C4-2B (cell line): ENCODE measurements at regions not wholly inside any gene's neighbourhood (a gene's known extent, or its start where the extent isn't known, plus 50 kb on each side); places are given as distances from the start of the nearest gene placed in this dataset.

Experiments used
- H3K27ac ChIP-seq: fragments of 450-650 bp; 2 replicates; pipeline ENCODE4 v1.5.1; 2017
- CTCF ChIP-seq: fragments of 450-650 bp; conservative IDR thresholded peaks from 2 replicates; pipeline ENCODE4 v1.5.1; 2017; ENCODE audit warnings: mild to moderate bottlenecking
- ZFX ChIP-seq: fragments of 450-650 bp; IDR thresholded peaks from 2 replicates; pipeline ENCODE4 v1.6.1; 2017

GRCh38 chr14:32009976-32010581 lies 67.0 kb upstream of the ARHGAP5 start:
- H3K27ac ChIP-seq, result no peak overlapping the region
- TF ChIP-seq CTCF, result no peak
- TF ChIP-seq ZFX, result no peak

DNA sequence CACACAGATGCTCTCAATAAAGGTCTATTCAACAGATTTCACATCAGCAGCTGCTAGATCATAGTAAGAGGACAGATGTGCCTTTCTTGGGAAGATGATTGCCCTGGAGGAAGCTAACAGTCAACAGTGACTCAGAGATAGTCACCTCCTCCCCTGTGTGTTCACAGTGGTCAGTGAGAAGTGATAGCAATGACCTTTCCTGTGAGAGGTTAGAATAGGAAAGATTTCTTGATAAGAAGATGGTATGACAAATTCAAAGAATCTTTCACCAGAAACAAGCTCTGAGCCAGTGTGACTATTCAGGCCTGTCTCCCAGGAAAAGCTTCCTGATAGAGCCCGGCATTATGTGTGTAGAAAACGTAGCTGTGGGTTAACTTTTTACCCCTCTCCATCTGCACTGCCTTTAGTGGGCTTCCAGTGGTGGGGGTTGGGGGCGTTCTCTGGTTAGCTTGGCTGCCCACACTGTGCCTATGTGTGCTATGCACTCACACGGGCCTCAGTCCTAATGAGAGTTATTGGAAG lies 66.4 kb upstream of the ARHGAP5 start:
- no peak for TF ChIP-seq CTCF
- TF ChIP-seq ZFX, result no peak
- no peak overlapping the region for H3K27ac ChIP-seq

DNA sequence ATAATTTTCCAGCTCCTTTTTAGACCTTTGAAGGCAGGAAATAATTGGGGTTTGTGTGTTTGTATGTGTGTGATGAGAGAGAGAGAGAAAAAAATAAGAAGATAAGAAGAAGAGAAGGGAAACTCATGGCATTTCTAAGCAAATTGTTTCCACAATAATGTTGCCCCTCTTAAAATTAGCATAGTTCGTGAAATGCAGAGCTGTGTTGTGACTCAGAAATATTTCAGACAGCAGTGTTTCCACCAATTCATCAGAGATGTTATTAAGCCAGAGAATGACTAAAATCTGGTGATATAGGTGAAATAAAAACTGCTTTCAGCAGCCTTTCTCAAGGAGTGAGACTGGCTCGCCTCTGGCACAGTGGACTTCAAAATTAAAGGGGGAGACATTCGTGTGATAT lies 65.9 kb upstream of the ARHGAP5 start:
- no peak overlapping the region for H3K27ac ChIP-seq

DNA sequence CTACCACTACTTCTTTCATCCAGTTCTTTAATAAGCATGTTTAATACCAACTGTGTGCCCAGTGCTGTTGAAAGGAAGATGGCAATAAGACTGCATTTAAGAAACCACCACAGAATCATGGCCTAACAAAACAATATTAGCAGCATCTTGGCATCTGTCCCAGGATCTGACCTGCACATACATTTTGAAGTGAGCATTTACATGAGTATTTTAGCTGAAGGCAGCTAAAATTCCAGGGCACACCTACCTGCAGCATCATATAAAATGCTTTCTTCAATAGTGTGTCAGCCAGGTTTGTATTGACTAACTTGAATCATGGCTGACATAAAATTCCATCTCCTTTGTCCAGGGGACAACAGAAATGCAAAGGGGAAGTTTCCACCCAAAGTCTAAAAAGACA lies 65.0 kb upstream of the ARHGAP5 start:
- H3K27ac ChIP-seq, result no peak overlapping the region
- TF ChIP-seq CTCF, result no peak
- TF ChIP-seq ZFX, result no peak

More for the DNA sequence above, 65.9 kb upstream of the ARHGAP5 start:
- TF ChIP-seq CTCF, result no peak
- TF ChIP-seq ZFX, result no peak

- TF ChIP-seq ZFX (no peak), CTCF (no peak)
- H3K27ac ChIP-seq, result no peak overlapping the region
These were observed 64.5 kb upstream of the ARHGAP5 start for GRCh38 chr14:32012571-32012970.

DNA sequence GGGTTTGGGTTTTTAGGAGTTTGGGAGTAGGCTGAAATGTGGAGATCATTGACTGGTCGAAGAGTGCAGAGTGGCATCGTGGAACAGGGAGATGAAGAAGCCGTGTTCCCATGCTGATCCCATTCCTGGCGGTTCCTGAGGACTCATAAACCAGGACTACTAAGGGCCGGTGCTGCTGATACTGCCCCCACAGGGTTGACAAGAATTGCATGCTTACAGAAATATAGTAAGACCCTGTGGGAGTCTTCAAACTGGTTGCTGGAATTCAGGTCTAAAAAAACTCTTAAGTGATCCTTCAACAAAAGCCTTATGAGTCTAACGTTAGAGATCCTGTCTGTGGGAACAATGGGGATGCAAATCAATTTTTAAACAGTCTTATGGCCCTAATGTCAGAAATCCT lies 64.0 kb upstream of the ARHGAP5 start:
- no peak for TF ChIP-seq ZFX
- peak; percentile 24 for TF ChIP-seq CTCF
- H3K27ac ChIP-seq, result no peak overlapping the region

GRCh38 chr14:32014057-32014456 lies 63.0 kb upstream of the ARHGAP5 start:
- TF ChIP-seq ZFX, result no peak
- TF ChIP-seq CTCF, result no peak
- H3K27ac ChIP-seq, result no peak overlapping the region
